ENCODE measurements at regions not wholly inside any gene's neighbourhood (a gene's known extent, or its start where the extent isn't known, plus 50 kb on each side); places are given as distances from the start of the nearest gene placed in this dataset.
"Not testable (repeated sequence)": the region's sequence is repeated elsewhere in the genome, so short reads cannot be mapped to it uniquely, and the experiment has no call there.

GRCh38 chr10:46645110-46645509, 66.2 kb downstream of the SYT15 start:
- not testable (repeated sequence) for DNase-seq

GRCh38 chr10:46646132-46646531, 67.2 kb downstream of the SYT15 start:
- DNase-seq = not testable (repeated sequence)

- DNase-seq = not testable (repeated sequence)
These were observed 72.0 kb downstream of the SYT15 start for GRCh38 chr10:46650967-46651366.

GRCh38 chr10:46657437-46657836, 78.5 kb downstream of the SYT15 start:
- not testable (repeated sequence) for DNase-seq

- DNase-seq = not testable (repeated sequence)
These were observed 81.3 kb downstream of the SYT15 start for GRCh38 chr10:46660027-46660834.

GRCh38 chr10:46660835-46661164, 81.9 kb downstream of the SYT15 start:
- not testable (repeated sequence) for DNase-seq

- DNase-seq = not testable (repeated sequence)
These were observed 86.6 kb downstream of the SYT15 start for GRCh38 chr10:46665536-46665935.

GRCh38 chr10:46668357-46668997, 89.5 kb downstream of the SYT15 start:
- not testable (repeated sequence) for DNase-seq

GRCh38 chr10:46677836-46678435, 99.0 kb downstream of the SYT15 start:
- not testable (repeated sequence) for DNase-seq

- DNase-seq = not testable (repeated sequence)
These were observed 112.5 kb downstream of the SYT15 start for GRCh38 chr10:46691397-46691796.

GRCh38 chr10:46693218-46693617, 114.3 kb downstream of the SYT15 start:
- not testable (repeated sequence) for DNase-seq

- DNase-seq = not testable (repeated sequence)
These were observed 138.3 kb downstream of the SYT15 start for GRCh38 chr10:46717264-46717663.

GRCh38 chr10:46718014-46718413, 139.1 kb downstream of the SYT15 start:
- not testable (repeated sequence) for DNase-seq

- not testable (repeated sequence) for DNase-seq
These were observed 141.5 kb downstream of the SYT15 start for GRCh38 chr10:46720386-46720785.

GRCh38 chr10:46720811-46721518, 142.0 kb downstream of the SYT15 start:
- not testable (repeated sequence) for DNase-seq

- DNase-seq = not testable (repeated sequence)
These were observed 145.3 kb downstream of the SYT15 start for GRCh38 chr10:46724258-46724657.

GRCh38 chr10:46728359-46728758, 149.4 kb downstream of the SYT15 start:
- DNase-seq = not testable (repeated sequence)

GRCh38 chr10:46730729-46731128, 151.8 kb downstream of the SYT15 start:
- DNase-seq = not testable (repeated sequence)

- DNase-seq = not testable (repeated sequence)
These were observed 154.8 kb downstream of the SYT15 start for GRCh38 chr10:46733635-46734261.

GRCh38 chr10:46734262-46734642, 155.3 kb downstream of the SYT15 start:
- DNase-seq = peak; percentile 10

- DNase-seq = not testable (repeated sequence)
These were observed 161.0 kb downstream of the SYT15 start for GRCh38 chr10:46739919-46740318.

GRCh38 chr10:46740368-46740767, 161.4 kb downstream of the SYT15 start:
- not testable (repeated sequence) for DNase-seq

GRCh38 chr10:46749003-46749402, 162.2 kb upstream of the PTPN20 start:
- DNase-seq = not testable (repeated sequence)
